ENCODE measurements at regions not wholly inside any gene's neighbourhood (a gene's known extent, or its start where the extent isn't known, plus 50 kb on each side); places are given as distances from the start of the nearest gene placed in this dataset.

DNA sequence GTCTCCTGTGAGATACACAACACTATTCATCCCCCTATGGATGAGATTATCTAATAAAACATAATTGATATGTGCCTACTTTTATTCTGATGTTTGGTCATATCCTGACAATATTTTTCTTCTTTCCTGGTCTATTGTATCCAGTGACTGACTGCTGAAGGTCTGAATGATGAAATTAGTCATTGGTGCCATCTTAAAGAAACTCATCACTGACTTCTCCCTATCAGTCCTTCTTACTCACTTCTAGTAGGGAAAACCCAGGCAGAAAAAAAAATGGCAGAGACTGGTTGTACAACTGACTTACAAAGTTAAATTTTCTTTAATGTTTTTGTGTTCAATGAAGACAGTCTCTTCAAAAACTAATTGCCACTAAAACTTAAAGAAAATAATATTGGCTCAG is 377.4 kb downstream of the HTR7 start:
- no peak overlapping the region for H3K4me3 ChIP-seq (ENCODE audit: control insufficient read depth, low read depth, low read length)
- TF ChIP-seq CTCF (IDR thresholded peaks at IDR 0.05; ENCODE audit: control insufficient read depth, insufficient read depth, low read depth, low read length, missing control alignments) = no peak
- DNase-seq (ENCODE audit: low read depth) = no peak

- no peak for DNase-seq (ENCODE audit: low read depth)
- no peak overlapping the region for H3K4me3 ChIP-seq (ENCODE audit: control insufficient read depth, low read depth, low read length)
- no peak for TF ChIP-seq CTCF (IDR thresholded peaks at IDR 0.05; ENCODE audit: control insufficient read depth, insufficient read depth, low read depth, low read length, missing control alignments)
These were observed 376.4 kb downstream of the HTR7 start for GRCh38 chr10:90481326-90481923.

DNA sequence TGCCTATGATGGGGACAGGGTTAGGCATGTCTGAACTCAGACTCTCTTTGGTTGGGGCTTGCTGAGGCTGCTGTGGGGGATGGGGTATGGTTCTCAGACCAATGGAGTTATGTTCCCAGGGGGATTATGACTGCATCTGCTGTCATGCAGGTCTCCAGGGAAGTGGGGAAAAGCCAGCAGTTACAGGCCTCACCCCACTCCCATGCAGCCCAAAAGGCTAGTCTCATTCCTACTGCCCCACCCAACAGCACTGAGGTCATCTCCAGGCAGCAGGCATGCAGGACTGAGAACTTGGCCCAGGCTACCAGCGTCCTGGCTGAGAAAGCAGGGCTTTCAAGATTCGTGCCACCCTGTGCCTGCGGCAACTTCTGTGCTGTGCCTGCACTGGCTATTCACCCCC is 373.3 kb downstream of the HTR7 start:
- DNase-seq (ENCODE audit: low read depth) = no peak
- TF ChIP-seq CTCF (IDR thresholded peaks at IDR 0.05; ENCODE audit: control insufficient read depth, insufficient read depth, low read depth, low read length, missing control alignments) = no peak
- no peak overlapping the region for H3K4me3 ChIP-seq (ENCODE audit: control insufficient read depth, low read depth, low read length)

GRCh38 chr10:90494183-90494582 is 363.7 kb downstream of the HTR7 start:
- TF ChIP-seq CTCF (IDR thresholded peaks at IDR 0.05; ENCODE audit: control insufficient read depth, insufficient read depth, low read depth, low read length, missing control alignments) = no peak
- H3K4me3 ChIP-seq (ENCODE audit: control insufficient read depth, low read depth, low read length) = no peak overlapping the region
- no peak for DNase-seq (ENCODE audit: low read depth)

- TF ChIP-seq CTCF (IDR thresholded peaks at IDR 0.05; ENCODE audit: control insufficient read depth, insufficient read depth, low read depth, low read length, missing control alignments) = no peak
- no peak overlapping the region for H3K4me3 ChIP-seq (ENCODE audit: control insufficient read depth, low read depth, low read length)
- DNase-seq (ENCODE audit: low read depth) = no peak
These were observed 353.7 kb downstream of the HTR7 start for GRCh38 chr10:90504172-90504571.

- TF ChIP-seq CTCF (IDR thresholded peaks at IDR 0.05; ENCODE audit: control insufficient read depth, insufficient read depth, low read depth, low read length, missing control alignments) = no peak
- DNase-seq (ENCODE audit: low read depth) = no peak
- no peak overlapping the region for H3K4me3 ChIP-seq (ENCODE audit: control insufficient read depth, low read depth, low read length)
These were observed 331.1 kb downstream of the HTR7 start for GRCh38 chr10:90526721-90527120.

GRCh38 chr10:90530521-90530920 is 327.3 kb downstream of the HTR7 start:
- H3K4me3 ChIP-seq (ENCODE audit: control insufficient read depth, low read depth, low read length) = no peak overlapping the region
- DNase-seq (ENCODE audit: low read depth) = no peak
- TF ChIP-seq CTCF (IDR thresholded peaks at IDR 0.05; ENCODE audit: control insufficient read depth, insufficient read depth, low read depth, low read length, missing control alignments) = no peak

Measured in AG09309 (cell line).